Natural killer cell (primary cell): ENCODE measurements at regions not wholly inside any gene's neighbourhood (a gene's known extent, or its start where the extent isn't known, plus 50 kb on each side); places are given as distances from the start of the nearest gene placed in this dataset.

Experiments used
- ATAC-seq, 3 donors: fragments of 150-1000 bp in 2 of 3; fragments of 200-7000 bp in 1 of 3; cut with Tn5 transposase; 1 replicate in 1 of 3; 2 replicates in 2 of 3; pipeline ENCODE4 v1.10.0; 2021; ENCODE audit warnings: mild to moderate bottlenecking in 2 of 3, moderate library complexity in 2 of 3
- DNase-seq, 2 donors: peaks; one replicate each; pipeline versions ENCODE4 v3.0.0 to v3.0.0-alpha.2; 2013 to 2021; ENCODE audit warnings: mixed read lengths in 1 of 2
- H3K27ac ChIP-seq: one replicate; pipeline ENCODE4 v1.5.1; 2013; ENCODE audit warnings: mild to moderate bottlenecking, low read length
- H3K27me3 ChIP-seq: one replicate; pipeline ENCODE4 v1.6.1; 2013; ENCODE audit warnings: low read length; ENCODE audit not compliant: control insufficient read depth, insufficient read depth
- H3K36me3 ChIP-seq: one replicate; pipeline ENCODE4 v1.6.1; 2013; ENCODE audit warnings: low read length; ENCODE audit not compliant: control insufficient read depth, insufficient read depth
- H3K4me1 ChIP-seq: one replicate; pipeline ENCODE4 v1.6.1; 2013; ENCODE audit warnings: low read length; ENCODE audit not compliant: control insufficient read depth, insufficient read depth
- H3K4me3 ChIP-seq: one replicate; pipeline ENCODE4 v1.5.1; 2013; ENCODE audit warnings: low read length
- H3K9me3 ChIP-seq: one replicate; pipeline ENCODE4 v1.6.1; 2013; ENCODE audit warnings: low read length; ENCODE audit not compliant: control insufficient read depth, insufficient read depth
- H3K27ac Mint-ChIP-seq, 2 donors: one replicate each; pipeline ENCODE4 v1.8.0; 2022; ENCODE audit warnings: mild to moderate bottlenecking in 2 of 2, mixed read lengths in 2 of 2, moderate library complexity in 1 of 2
- H3K27me3 Mint-ChIP-seq, 2 donors: one replicate each; pipeline ENCODE4 v1.8.0; 2022; ENCODE audit warnings: low read depth in 2 of 2, mixed read lengths in 2 of 2
- H3K36me3 Mint-ChIP-seq: one replicate; pipeline ENCODE4 v1.8.0; 2022; ENCODE audit warnings: mixed read lengths
- H3K4me1 Mint-ChIP-seq, 2 donors: one replicate each; pipeline ENCODE4 v1.8.0; 2022; ENCODE audit warnings: mixed read lengths in 2 of 2
- H3K4me3 Mint-ChIP-seq: one replicate; pipeline ENCODE4 v1.8.0; 2022; ENCODE audit warnings: mild to moderate bottlenecking, moderate library complexity, mixed read lengths
- H3K9me3 Mint-ChIP-seq, 2 donors: one replicate each; pipeline ENCODE4 v1.8.0; 2022; ENCODE audit warnings: mixed read lengths in 2 of 2
- WGBS: methylation state at CpG from one replicate; pipeline ENCODE4 v1.1.7; 2013; ENCODE audit warnings: missing lambda C conversion rate; ENCODE audit not compliant: insufficient coverage; 5-methylcytosine and 5-hydroxymethylcytosine counted together
- intact Hi-C: fragments of 100-400 bp; cut with micrococcal nuclease; formaldehyde crosslinking; loops from one replicate; pipeline ENCODE4 v1.14.2; 2022
- TF ChIP-seq, protein P1 (sequence below): fragments of 200-600 bp; IDR thresholded peaks from one replicate; pipeline ENCODE4 v1.8.0; 2022; ENCODE audit warnings: antibody characterized with exemption

DNA sequence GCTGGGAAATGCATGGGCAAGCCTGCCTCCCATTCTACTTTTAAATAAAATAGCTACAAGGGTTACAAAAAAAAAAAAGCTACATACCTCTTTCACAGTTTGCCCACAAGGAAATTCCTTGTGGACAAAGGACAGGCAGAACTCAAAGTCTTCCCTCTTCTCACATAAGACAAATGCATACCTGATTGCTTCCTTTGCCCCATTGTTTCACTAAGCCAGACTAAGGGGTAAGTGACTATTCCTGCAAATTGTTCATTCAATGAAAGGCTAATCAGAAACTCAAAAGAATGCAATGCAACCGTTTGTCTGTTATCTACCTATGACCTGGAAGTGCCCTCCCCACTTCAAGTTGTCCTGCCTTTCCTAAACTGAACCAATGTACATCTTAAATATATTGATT is 780.6 kb downstream of the FAM133A start:
- Histone ChIP-seq H3K36me3 (no peaks in the 10 kb centered on the region), H3K4me1 (no peaks in the 10 kb centered on the region), H3K27ac (no peak overlapping the region), H3K9me3 (no peaks in the 10 kb centered on the region), H3K4me3 (no peak overlapping the region), H3K27me3 (no peaks in the 10 kb centered on the region)
- intact Hi-C loops = no loop called here
- no peak overlapping the region for H3K27ac Mint-ChIP-seq
- no peaks in the 10 kb centered on the region for H3K36me3 Mint-ChIP-seq
- TF ChIP-seq, protein P1, sequence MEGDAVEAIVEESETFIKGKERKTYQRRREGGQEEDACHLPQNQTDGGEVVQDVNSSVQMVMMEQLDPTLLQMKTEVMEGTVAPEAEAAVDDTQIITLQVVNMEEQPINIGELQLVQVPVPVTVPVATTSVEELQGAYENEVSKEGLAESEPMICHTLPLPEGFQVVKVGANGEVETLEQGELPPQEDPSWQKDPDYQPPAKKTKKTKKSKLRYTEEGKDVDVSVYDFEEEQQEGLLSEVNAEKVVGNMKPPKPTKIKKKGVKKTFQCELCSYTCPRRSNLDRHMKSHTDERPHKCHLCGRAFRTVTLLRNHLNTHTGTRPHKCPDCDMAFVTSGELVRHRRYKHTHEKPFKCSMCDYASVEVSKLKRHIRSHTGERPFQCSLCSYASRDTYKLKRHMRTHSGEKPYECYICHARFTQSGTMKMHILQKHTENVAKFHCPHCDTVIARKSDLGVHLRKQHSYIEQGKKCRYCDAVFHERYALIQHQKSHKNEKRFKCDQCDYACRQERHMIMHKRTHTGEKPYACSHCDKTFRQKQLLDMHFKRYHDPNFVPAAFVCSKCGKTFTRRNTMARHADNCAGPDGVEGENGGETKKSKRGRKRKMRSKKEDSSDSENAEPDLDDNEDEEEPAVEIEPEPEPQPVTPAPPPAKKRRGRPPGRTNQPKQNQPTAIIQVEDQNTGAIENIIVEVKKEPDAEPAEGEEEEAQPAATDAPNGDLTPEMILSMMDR = no peak
- peaks cover 0 to 3% of the 10 kb centered on the region in 2 donors for H3K9me3 Mint-ChIP-seq
- H3K4me1 Mint-ChIP-seq = no peaks in the 10 kb centered on the region
- H3K27me3 Mint-ChIP-seq = no peaks in the 10 kb centered on the region
- 60% methylated on average over 1 of the region's 1 CpG for WGBS
- DNase-seq (no peak), ATAC-seq (no peak)
- H3K4me3 Mint-ChIP-seq = no peak overlapping the region

DNA sequence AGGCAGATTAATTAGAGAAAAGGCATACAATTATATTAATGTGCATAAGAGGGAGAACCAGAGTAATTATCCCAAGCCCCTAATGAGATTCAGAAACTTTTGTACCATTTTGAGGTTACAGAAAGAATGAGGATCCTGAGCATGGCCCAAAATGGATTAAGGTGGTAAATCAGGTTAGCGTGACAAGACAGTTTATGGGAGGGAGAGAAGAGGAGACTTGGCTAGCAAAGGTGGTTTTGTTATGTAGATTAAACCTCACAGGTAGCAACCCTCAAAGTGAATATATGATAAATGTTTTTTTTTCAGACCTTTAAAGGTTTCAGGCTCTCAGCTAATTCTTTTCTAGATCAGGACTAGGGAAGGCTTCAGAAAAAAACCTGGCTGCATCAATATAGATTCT is 781.8 kb downstream of the FAM133A start:
- Mint-ChIP-seq H3K4me3 (no peak overlapping the region), H3K27ac (no peak overlapping the region), H3K9me3 (peaks cover 0 to 3% of the 10 kb centered on the region in 2 donors), H3K36me3 (no peaks in the 10 kb centered on the region), H3K27me3 (no peaks in the 10 kb centered on the region), H3K4me1 (no peaks in the 10 kb centered on the region)
- H3K36me3 ChIP-seq = no peaks in the 10 kb centered on the region
- ATAC-seq = no peak
- no peak overlapping the region for H3K27ac ChIP-seq
- no peaks in the 10 kb centered on the region for H3K4me1 ChIP-seq
- no peak overlapping the region for H3K4me3 ChIP-seq
- no peaks in the 10 kb centered on the region for H3K27me3 ChIP-seq
- WGBS = 100% methylated on average over 1 of the region's 1 CpG
- H3K9me3 ChIP-seq = no peaks in the 10 kb centered on the region
- DNase-seq = no peak
- intact Hi-C loops = no loop called here
- TF ChIP-seq, protein P1 = no peak

DNA sequence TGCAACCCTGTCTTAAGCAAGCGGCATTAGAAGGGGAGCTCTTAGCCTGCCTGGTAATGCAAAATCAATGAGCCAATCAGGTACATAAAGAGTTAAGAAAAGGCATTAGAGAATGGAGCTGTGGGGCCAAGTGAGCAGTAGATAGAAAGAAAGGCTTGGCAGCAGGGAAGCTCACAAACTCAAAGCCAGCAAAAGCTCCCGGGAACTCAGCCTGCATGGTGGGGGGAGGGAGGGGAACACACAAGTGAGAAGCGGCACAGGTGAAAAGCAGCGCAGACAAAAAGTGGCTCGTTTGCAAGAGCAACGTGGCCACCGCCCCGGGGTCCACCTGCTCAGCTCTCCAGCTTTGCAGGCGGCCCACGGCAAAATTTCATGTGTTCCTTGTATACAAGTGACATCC is 818.5 kb downstream of the FAM133A start:
- Mint-ChIP-seq H3K4me3 (no peak overlapping the region), H3K36me3 (no peaks in the 10 kb centered on the region), H3K4me1 (no peaks in the 10 kb centered on the region), H3K27ac (no peak overlapping the region), H3K9me3 (peaks cover 0 to 5% of the 10 kb centered on the region in 2 donors), H3K27me3 (no peaks in the 10 kb centered on the region)
- TF ChIP-seq, protein P1 = no peak
- DNase-seq = no peak
- 56% methylated on average over 9 of the region's 10 CpGs for WGBS
- Histone ChIP-seq H3K9me3 (no peaks in the 10 kb centered on the region), H3K4me1 (no peaks in the 10 kb centered on the region), H3K27me3 (no peaks in the 10 kb centered on the region), H3K36me3 (no peaks in the 10 kb centered on the region), H3K4me3 (no peak overlapping the region), H3K27ac (no peak overlapping the region)
- no peak for ATAC-seq
- intact Hi-C loops = no loop called here

DNA sequence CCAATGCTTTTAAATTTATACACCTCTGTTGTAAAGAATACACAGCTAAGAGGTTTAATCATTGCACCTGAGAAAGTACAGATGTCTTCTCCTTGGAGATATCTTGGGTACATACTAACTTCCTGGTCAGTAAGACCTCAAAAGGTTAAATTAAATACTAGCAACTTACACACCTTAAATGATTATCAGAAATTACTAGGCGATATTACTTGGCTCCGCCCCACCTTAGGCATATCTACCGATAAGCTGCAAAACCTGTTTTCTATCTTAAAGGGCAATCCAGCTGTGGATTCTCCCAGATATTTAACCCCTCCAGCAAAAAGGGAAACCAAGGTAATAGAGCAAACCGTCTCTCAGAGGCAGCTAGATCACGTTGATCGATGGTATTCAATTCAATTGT is 819.4 kb downstream of the FAM133A start:
- Histone ChIP-seq H3K4me1 (no peaks in the 10 kb centered on the region), H3K4me3 (no peak overlapping the region), H3K27ac (no peak overlapping the region), H3K27me3 (no peaks in the 10 kb centered on the region), H3K9me3 (no peaks in the 10 kb centered on the region), H3K36me3 (no peaks in the 10 kb centered on the region)
- no peaks in the 10 kb centered on the region for H3K36me3 Mint-ChIP-seq
- H3K27ac Mint-ChIP-seq = no peak overlapping the region
- intact Hi-C loops = no loop called here
- ATAC-seq = no peak
- no peak for DNase-seq
- no peaks in the 10 kb centered on the region for H3K4me1 Mint-ChIP-seq
- H3K4me3 Mint-ChIP-seq = no peak overlapping the region
- TF ChIP-seq, protein P1 = no peak
- WGBS = 90% methylated on average over 6 of the region's 6 CpGs
- H3K27me3 Mint-ChIP-seq = no peaks in the 10 kb centered on the region
- peaks cover 0 to 5% of the 10 kb centered on the region in 2 donors for H3K9me3 Mint-ChIP-seq
